SK-N-SH (cell line): ENCODE measurements at regions not wholly inside any gene's neighbourhood (a gene's known extent, or its start where the extent isn't known, plus 50 kb on each side); places are given as distances from the start of the nearest gene placed in this dataset.

Experiments used
- CTCF ChIA-PET: fragments of 300-600, 350-600 bp; formaldehyde crosslinking; extraction: SDS; loops from one replicate; lab custom pipeline; 2021; lab: Yijun Ruan, JAX
- POLR2A ChIA-PET: fragments of 350-600 bp; sonication (Branson Sonifier 250); formaldehyde crosslinking; extraction: SDS; loops from one replicate; lab custom pipeline; 2020; ENCODE audit warnings: antibody characterized with exemption, inconsistent platforms; lab: Yijun Ruan, JAX
- DNase-seq: peaks from one replicate; pipeline ENCODE4 v3.0.0; 2012
- H2AFZ ChIP-seq: fragments of 200-600 bp; sonication (generic); 2 replicates; pipeline ENCODE4 v1.8.1; 2016; ENCODE audit warnings: antibody characterized with exemption, mild to moderate bottlenecking, low read depth
- H3F3A ChIP-seq: fragments of 200-600 bp; sonication (generic); replicated peaks from 2 replicates; pipeline ENCODE3; 2016; ENCODE audit warnings: antibody characterized with exemption, mild to moderate bottlenecking; ENCODE audit not compliant: insufficient read depth
- H3K27ac ChIP-seq, 2 experiments: fragments of 200-500 bp in 1 of 2; fragments of 200-600 bp in 1 of 2; sonication (Bioruptor generic) in 1 of 2; sonication (generic), shearing (Covaris generic) in 1 of 2; 2 replicates each; pipeline versions ENCODE4 v1.5.1 to v1.6.1; 2014 to 2016; ENCODE audit warnings: low read depth in 2 of 2, inconsistent platforms in 1 of 2, low read length in 1 of 2, mild to moderate bottlenecking in 1 of 2, mixed read lengths in 1 of 2
- H3K27me3 ChIP-seq: fragments of 200-600 bp; sonication (generic), shearing (Covaris generic); 2 replicates; pipeline ENCODE4 v1.6.1; 2016; ENCODE audit warnings: mixed run types; ENCODE audit not compliant: insufficient read depth
- H3K36me3 ChIP-seq, 2 experiments: fragments of 200-500 bp in 1 of 2; fragments of 200-600 bp in 1 of 2; sonication (Bioruptor generic) in 1 of 2; sonication (generic) in 1 of 2; replicated peaks in 1 of 2; 2 replicates each; pipeline versions ENCODE3 to v1.5.1; 2014 to 2016; ENCODE audit warnings: low read length in 1 of 2, mild to moderate bottlenecking in 1 of 2; ENCODE audit not compliant: insufficient read depth in 2 of 2, control insufficient read depth in 1 of 2
- H3K4me1 ChIP-seq, 2 experiments: fragments of 200-500 bp in 1 of 2; fragments of 200-600 bp in 1 of 2; sonication (Bioruptor generic) in 1 of 2; sonication (generic), shearing (Covaris generic) in 1 of 2; 2 replicates each; pipeline versions ENCODE4 v1.5.1 to v1.6.1; 2014 to 2016; ENCODE audit warnings: low read depth in 1 of 2, low read length in 1 of 2, mixed run types in 1 of 2; ENCODE audit not compliant: insufficient read depth in 2 of 2, control insufficient read depth in 1 of 2
- H3K4me2 ChIP-seq: fragments of 200-600 bp; sonication (generic), shearing (Covaris generic); 2 replicates; pipeline ENCODE4 v1.6.1; 2017; ENCODE audit warnings: mixed run types
- H3K4me3 ChIP-seq, 2 experiments: fragments of 200-500 bp in 1 of 2; fragments of 200-600 bp in 1 of 2; sonication (Bioruptor generic) in 1 of 2; sonication (generic), shearing (Covaris generic) in 1 of 2; 2 replicates each; pipeline versions ENCODE4 v1.5.1 to v1.8.1; 2014 to 2016; ENCODE audit warnings: low read depth in 2 of 2, inconsistent platforms in 1 of 2, low read length in 1 of 2, mild to moderate bottlenecking in 1 of 2, mixed read lengths in 1 of 2, moderate library complexity in 1 of 2
- H3K79me2 ChIP-seq: fragments of 200-600 bp; sonication (generic); 2 replicates; pipeline ENCODE4 v1.8.1; 2017; ENCODE audit warnings: mild to moderate bottlenecking; ENCODE audit not compliant: insufficient read depth
- H3K9ac ChIP-seq: fragments of 200-600 bp; sonication (generic); 2 replicates; pipeline ENCODE4 v1.6.1; 2017; ENCODE audit warnings: mixed run types
- H3K9me2 ChIP-seq: fragments of 200-600 bp; sonication (generic); 2 replicates; pipeline ENCODE4 v1.6.1; 2017; ENCODE audit warnings: mixed run types
- H3K9me3 ChIP-seq: fragments of 200-600 bp; sonication (generic); 2 replicates; pipeline ENCODE4 v1.6.1; 2017; ENCODE audit warnings: mixed run types, mild to moderate bottlenecking, moderate library complexity
- H4K20me1 ChIP-seq: fragments of 200-600 bp; sonication (generic); 2 replicates; pipeline ENCODE4 v1.6.1; 2017; ENCODE audit warnings: mild to moderate bottlenecking, mixed run types; ENCODE audit not compliant: insufficient read depth
- CHD2 ChIP-seq: fragments of 150-350 bp; IDR thresholded peaks from 2 replicates; pipeline ENCODE4 v1.6.1; 2018; ENCODE audit warnings: low read length; ENCODE audit not compliant: partially characterized antibody
- ELF1 ChIP-seq: IDR thresholded peaks from 2 replicates; pipeline ENCODE4 v1.4.0; 2012
- FOSL2 ChIP-seq: IDR thresholded peaks from 2 replicates; pipeline ENCODE4 v1.4.0; 2012; ENCODE audit warnings: low read depth, mild to moderate bottlenecking, moderate library complexity, borderline replicate concordance
- GABPA ChIP-seq: IDR thresholded peaks from 2 replicates; pipeline ENCODE4 v1.4.0; 2012; ENCODE audit warnings: low read depth, mild to moderate bottlenecking
- GATA2 ChIP-seq: sonication (generic); formaldehyde crosslinking; IDR thresholded peaks from 2 replicates; pipeline ENCODE4 v1.5.0; 2020; ENCODE audit warnings: mild to moderate bottlenecking, missing genetic modification reagents
- JUND ChIP-seq: IDR thresholded peaks from 2 replicates; pipeline ENCODE4 v1.4.0; 2012
- MEF2A ChIP-seq: IDR thresholded peaks from 2 replicates; pipeline ENCODE4 v1.4.0; 2012; ENCODE audit warnings: low read depth, borderline replicate concordance
- MXI1 ChIP-seq: IDR thresholded peaks from 2 replicates; pipeline ENCODE4 v1.6.1; 2012; ENCODE audit warnings: mild to moderate bottlenecking, low read depth, low read length, improper control_type of control experiment
- POLR2AphosphoS5 ChIP-seq: IDR thresholded peaks from 2 replicates; pipeline ENCODE4 v1.6.1; 2012; ENCODE audit warnings: low read depth, low read length
- RXRA ChIP-seq: IDR thresholded peaks from 2 replicates; pipeline ENCODE4 v1.4.0; 2012; ENCODE audit warnings: low read depth, mild to moderate bottlenecking, borderline replicate concordance
- SMC3 ChIP-seq: IDR thresholded peaks from 2 replicates; pipeline ENCODE4 v1.6.1; 2012; ENCODE audit warnings: low read depth, low read length, improper control_type of control experiment
- TAF1 ChIP-seq: IDR thresholded peaks from 2 replicates; pipeline ENCODE4 v1.6.1; 2012; ENCODE audit warnings: low read depth, mild to moderate bottlenecking, low read length, moderate library complexity, borderline replicate concordance
- TEAD4 ChIP-seq: IDR thresholded peaks from 2 replicates; pipeline ENCODE4 v1.4.0; 2012; ENCODE audit warnings: mild to moderate bottlenecking, borderline replicate concordance; ENCODE audit not compliant: insufficient read depth
- WGBS: methylation state at CpG from one replicate; pipeline ENCODE4 v1.1.6; 2017; ENCODE audit warnings: low lambda C conversion rate; 5-methylcytosine and 5-hydroxymethylcytosine counted together
- TF ChIP-seq, protein P1 (sequence below): IDR thresholded peaks from 2 replicates; pipeline ENCODE4; 2012
- TF ChIP-seq, protein P2 (sequence below): IDR thresholded peaks from 2 replicates; pipeline ENCODE4 v1.4.0; 2012; ENCODE audit warnings: low read depth, borderline replicate concordance
- TF ChIP-seq, protein P3 (sequence below): fragments of 200-600 bp; sonication (generic); IDR thresholded peaks from 2 replicates; pipeline ENCODE4 v1.6.1; 2017; ENCODE audit warnings: antibody characterized with exemption, mild to moderate bottlenecking, moderate library complexity
- TF ChIP-seq, protein P4 (sequence below): fragments of 150-350 bp; IDR thresholded peaks from 2 replicates; pipeline ENCODE4 v1.6.1; 2016; ENCODE audit warnings: mild to moderate bottlenecking, low read depth, low read length

DNA sequence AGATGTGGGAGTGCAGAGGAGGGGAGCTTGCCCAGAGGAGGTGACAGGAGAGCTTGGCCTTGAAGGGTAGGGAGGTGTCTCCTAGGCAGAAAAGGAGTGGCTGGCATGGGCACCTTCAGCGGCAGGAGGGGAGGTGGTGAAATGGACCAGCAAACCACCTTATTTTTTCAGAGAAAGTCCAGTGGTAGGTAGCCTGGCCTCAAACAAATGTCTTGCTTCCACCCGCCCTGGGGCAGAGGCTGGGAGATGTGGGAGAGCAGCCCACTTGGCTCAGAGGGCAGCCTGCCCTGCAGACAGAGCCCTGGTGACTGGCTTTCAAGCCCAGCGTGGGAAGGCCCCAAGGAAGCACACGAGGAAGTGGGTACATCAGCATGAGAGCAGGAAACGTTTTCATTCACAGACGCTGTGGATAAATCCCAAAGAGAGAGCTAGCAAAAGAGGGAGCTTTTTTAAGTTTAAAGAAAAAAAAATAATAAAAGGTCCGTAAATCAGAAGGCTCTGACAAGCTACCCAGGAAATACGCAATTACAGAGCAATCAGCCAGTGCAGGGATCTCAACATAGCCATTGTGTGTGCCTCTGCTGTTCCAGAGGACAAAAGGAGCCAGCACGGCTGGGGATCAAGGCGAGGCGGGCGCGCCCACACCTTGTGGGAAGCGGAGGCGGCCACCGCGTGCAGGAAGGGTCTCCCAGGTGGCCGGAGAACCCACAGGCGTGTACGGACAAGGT lies 238.7 kb upstream of the PLET1 start:
- Histone ChIP-seq H3K4me1 (peaks cover 3 to 6% of the 10 kb centered on the region in 2 experiments; a peak in 2 of 4 replicates), H3K4me3 (no peak overlapping the region), H3K9me2 (no peaks in the 10 kb centered on the region), H3K4me2 (no peak overlapping the region), H3F3A (no peaks in the 10 kb centered on the region), H3K9me3 (no peaks in the 10 kb centered on the region), H3K27ac (no peak overlapping the region), H2AFZ (no peak overlapping the region), H3K27me3 (no peaks in the 10 kb centered on the region), H4K20me1 (no peaks in the 10 kb centered on the region; the same call in 1 of the 2 replicates), H3K79me2 (no peaks in the 10 kb centered on the region; the same call in 1 of the 2 replicates), H3K9ac (no peak overlapping the region), H3K36me3 (no peaks in the 10 kb centered on the region)
- WGBS, result 38% methylated on average over 7 of the region's 20 CpGs
- ChIA-PET POLR2A (no interaction called here), CTCF (interaction anchor here (1.9 kb wide), 1 partner anchor 11 kb away, joined by 7 read pairs; no protein-coding TSS in a partner anchor)
- DNase-seq, result no peak
- TF ChIP-seq POLR2AphosphoS5 (no peak), TEAD4 (no peak), MXI1 (no peak), CHD2 (no peak), GATA2 (CRISPR knock-in tag) (no peak), SMC3 (no peak), FOSL2 (no peak), RXRA (no peak), TAF1 (no peak), ELF1 (no peak), JUND (no peak), MEF2A (no peak), GABPA (no peak)
- TF ChIP-seq, protein P1, sequence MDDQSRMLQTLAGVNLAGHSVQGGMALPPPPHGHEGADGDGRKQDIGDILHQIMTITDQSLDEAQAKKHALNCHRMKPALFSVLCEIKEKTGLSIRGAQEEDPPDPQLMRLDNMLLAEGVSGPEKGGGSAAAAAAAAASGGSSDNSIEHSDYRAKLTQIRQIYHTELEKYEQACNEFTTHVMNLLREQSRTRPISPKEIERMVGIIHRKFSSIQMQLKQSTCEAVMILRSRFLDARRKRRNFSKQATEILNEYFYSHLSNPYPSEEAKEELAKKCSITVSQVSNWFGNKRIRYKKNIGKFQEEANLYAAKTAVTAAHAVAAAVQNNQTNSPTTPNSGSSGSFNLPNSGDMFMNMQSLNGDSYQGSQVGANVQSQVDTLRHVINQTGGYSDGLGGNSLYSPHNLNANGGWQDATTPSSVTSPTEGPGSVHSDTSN, result no peak
- TF ChIP-seq, protein P2, sequence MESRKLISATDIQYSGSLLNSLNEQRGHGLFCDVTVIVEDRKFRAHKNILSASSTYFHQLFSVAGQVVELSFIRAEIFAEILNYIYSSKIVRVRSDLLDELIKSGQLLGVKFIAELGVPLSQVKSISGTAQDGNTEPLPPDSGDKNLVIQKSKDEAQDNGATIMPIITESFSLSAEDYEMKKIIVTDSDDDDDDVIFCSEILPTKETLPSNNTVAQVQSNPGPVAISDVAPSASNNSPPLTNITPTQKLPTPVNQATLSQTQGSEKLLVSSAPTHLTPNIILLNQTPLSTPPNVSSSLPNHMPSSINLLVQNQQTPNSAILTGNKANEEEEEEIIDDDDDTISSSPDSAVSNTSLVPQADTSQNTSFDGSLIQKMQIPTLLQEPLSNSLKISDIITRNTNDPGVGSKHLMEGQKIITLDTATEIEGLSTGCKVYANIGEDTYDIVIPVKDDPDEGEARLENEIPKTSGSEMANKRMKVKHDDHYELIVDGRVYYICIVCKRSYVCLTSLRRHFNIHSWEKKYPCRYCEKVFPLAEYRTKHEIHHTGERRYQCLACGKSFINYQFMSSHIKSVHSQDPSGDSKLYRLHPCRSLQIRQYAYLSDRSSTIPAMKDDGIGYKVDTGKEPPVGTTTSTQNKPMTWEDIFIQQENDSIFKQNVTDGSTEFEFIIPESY, result no peak
- TF ChIP-seq, protein P3, sequence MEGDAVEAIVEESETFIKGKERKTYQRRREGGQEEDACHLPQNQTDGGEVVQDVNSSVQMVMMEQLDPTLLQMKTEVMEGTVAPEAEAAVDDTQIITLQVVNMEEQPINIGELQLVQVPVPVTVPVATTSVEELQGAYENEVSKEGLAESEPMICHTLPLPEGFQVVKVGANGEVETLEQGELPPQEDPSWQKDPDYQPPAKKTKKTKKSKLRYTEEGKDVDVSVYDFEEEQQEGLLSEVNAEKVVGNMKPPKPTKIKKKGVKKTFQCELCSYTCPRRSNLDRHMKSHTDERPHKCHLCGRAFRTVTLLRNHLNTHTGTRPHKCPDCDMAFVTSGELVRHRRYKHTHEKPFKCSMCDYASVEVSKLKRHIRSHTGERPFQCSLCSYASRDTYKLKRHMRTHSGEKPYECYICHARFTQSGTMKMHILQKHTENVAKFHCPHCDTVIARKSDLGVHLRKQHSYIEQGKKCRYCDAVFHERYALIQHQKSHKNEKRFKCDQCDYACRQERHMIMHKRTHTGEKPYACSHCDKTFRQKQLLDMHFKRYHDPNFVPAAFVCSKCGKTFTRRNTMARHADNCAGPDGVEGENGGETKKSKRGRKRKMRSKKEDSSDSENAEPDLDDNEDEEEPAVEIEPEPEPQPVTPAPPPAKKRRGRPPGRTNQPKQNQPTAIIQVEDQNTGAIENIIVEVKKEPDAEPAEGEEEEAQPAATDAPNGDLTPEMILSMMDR, result no peak
- TF ChIP-seq, protein P4, sequence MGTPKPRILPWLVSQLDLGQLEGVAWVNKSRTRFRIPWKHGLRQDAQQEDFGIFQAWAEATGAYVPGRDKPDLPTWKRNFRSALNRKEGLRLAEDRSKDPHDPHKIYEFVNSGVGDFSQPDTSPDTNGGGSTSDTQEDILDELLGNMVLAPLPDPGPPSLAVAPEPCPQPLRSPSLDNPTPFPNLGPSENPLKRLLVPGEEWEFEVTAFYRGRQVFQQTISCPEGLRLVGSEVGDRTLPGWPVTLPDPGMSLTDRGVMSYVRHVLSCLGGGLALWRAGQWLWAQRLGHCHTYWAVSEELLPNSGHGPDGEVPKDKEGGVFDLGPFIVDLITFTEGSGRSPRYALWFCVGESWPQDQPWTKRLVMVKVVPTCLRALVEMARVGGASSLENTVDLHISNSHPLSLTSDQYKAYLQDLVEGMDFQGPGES, result no peak
